ENCODE measurements at regions not wholly inside any gene's neighbourhood (a gene's known extent, or its start where the extent isn't known, plus 50 kb on each side); places are given as distances from the start of the nearest gene placed in this dataset.

DNA sequence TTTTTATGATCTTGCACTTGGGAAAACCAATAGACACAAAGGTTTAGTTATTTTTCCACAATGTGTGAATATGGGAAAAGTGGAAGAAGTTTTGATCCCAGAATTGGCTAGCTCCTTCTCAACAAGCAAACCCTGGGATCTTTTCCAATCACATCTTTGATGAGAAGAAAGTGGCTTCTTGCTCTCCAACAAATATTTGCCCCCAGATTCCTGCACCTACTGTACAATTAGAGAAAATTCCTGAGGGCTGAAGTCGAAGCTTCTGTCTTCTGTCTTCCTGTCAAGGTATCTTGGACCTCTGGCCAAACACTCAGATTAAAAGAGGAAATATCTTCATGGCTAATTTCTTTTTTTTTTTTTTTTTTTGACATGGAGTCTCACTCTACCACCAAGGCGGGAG lies 113.1 kb upstream of the SLC45A1 start:
- no peak for TF ChIP-seq EZH2 (IDR thresholded peaks at IDR 0.05; ENCODE audit: borderline replicate concordance, low read length)
- TF ChIP-seq, protein P1, sequence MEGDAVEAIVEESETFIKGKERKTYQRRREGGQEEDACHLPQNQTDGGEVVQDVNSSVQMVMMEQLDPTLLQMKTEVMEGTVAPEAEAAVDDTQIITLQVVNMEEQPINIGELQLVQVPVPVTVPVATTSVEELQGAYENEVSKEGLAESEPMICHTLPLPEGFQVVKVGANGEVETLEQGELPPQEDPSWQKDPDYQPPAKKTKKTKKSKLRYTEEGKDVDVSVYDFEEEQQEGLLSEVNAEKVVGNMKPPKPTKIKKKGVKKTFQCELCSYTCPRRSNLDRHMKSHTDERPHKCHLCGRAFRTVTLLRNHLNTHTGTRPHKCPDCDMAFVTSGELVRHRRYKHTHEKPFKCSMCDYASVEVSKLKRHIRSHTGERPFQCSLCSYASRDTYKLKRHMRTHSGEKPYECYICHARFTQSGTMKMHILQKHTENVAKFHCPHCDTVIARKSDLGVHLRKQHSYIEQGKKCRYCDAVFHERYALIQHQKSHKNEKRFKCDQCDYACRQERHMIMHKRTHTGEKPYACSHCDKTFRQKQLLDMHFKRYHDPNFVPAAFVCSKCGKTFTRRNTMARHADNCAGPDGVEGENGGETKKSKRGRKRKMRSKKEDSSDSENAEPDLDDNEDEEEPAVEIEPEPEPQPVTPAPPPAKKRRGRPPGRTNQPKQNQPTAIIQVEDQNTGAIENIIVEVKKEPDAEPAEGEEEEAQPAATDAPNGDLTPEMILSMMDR (IDR thresholded peaks at IDR 0.05; ENCODE audit: low read length), result no peak
